Osteoblast (primary cell): ENCODE measurements at regions not wholly inside any gene's neighbourhood (a gene's known extent, or its start where the extent isn't known, plus 50 kb on each side); places are given as distances from the start of the nearest gene placed in this dataset.
"Not testable (repeated sequence)": the region's sequence is repeated elsewhere in the genome, so short reads cannot be mapped to it uniquely, and the experiment has no call there.

ENCODE experiments used
- DNase-seq: peaks from one replicate; pipeline ENCODE4 v3.0.0; 2011; ENCODE audit warnings: low spot score, mixed read lengths; ENCODE audit not compliant: insufficient read length; ENCODE audit errors: missing footprints
- H2AFZ ChIP-seq: 2 replicates; pipeline ENCODE4 v1.6.0; 2011; ENCODE audit warnings: mild to moderate bottlenecking, low read length
- H3K27ac ChIP-seq: 2 replicates; pipeline ENCODE4 v1.5.1; 2011; ENCODE audit warnings: mild to moderate bottlenecking, low read depth, low read length, moderate library complexity
- H3K27me3 ChIP-seq: 2 replicates; pipeline ENCODE4 v1.6.0; 2012; ENCODE audit warnings: mild to moderate bottlenecking, control low read depth, inconsistent platforms, low read length, moderate library complexity; ENCODE audit not compliant: insufficient read depth
- H3K36me3 ChIP-seq: 2 replicates; pipeline ENCODE4 v1.5.1; 2011; ENCODE audit warnings: mild to moderate bottlenecking, low read length, control low read depth, moderate library complexity; ENCODE audit not compliant: insufficient read depth
- H3K4me1 ChIP-seq: 2 replicates; pipeline ENCODE4 v1.5.1; 2011; ENCODE audit warnings: mild to moderate bottlenecking, low read length, control low read depth, moderate library complexity; ENCODE audit not compliant: insufficient read depth
- H3K4me2 ChIP-seq: 2 replicates; pipeline ENCODE4 v1.6.0; 2011; ENCODE audit warnings: mild to moderate bottlenecking, low read length; ENCODE audit not compliant: insufficient read depth
- H3K4me3 ChIP-seq: fragments of 200-600 bp; sonication (generic); 3 replicates; pipeline ENCODE4 v1.5.1; 2012; ENCODE audit warnings: mild to moderate bottlenecking, low read length, inconsistent platforms; ENCODE audit not compliant: insufficient read depth
- H3K79me2 ChIP-seq: 2 replicates; pipeline ENCODE4 v1.6.0; 2012; ENCODE audit warnings: mild to moderate bottlenecking, low read length, control low read depth, inconsistent platforms; ENCODE audit not compliant: insufficient read depth
- H3K9me3 ChIP-seq: 2 replicates; pipeline ENCODE4 v1.5.1; 2011; ENCODE audit warnings: low read depth, low read length, control low read depth
- H4K20me1 ChIP-seq: 2 replicates; pipeline ENCODE4 v1.6.0; 2012; ENCODE audit warnings: mild to moderate bottlenecking, low read length, control low read depth; ENCODE audit not compliant: insufficient read depth
- CTCF ChIP-seq: IDR thresholded peaks from 2 replicates; pipeline ENCODE4 v1.5.1; 2011; ENCODE audit warnings: mild to moderate bottlenecking, low read depth, low read length, moderate library complexity; ENCODE audit errors: extremely low read depth

GRCh38 chr1:148307583-148308185 lies 155.6 kb upstream of the NBPF11 start:
- no peak overlapping the region for H3K27ac ChIP-seq
- no peaks in the 10 kb centered on the region for H4K20me1 ChIP-seq
- H3K4me2 ChIP-seq = no peak overlapping the region
- H3K79me2 ChIP-seq = no peaks in the 10 kb centered on the region
- no peak overlapping the region for H2AFZ ChIP-seq
- peaks cover 57% of the 10 kb centered on the region for H3K27me3 ChIP-seq
- no peak overlapping the region for H3K4me3 ChIP-seq
- no peak for DNase-seq
- no peak for TF ChIP-seq CTCF
- H3K4me1 ChIP-seq = peaks cover 9% of the 10 kb centered on the region
- no peaks in the 10 kb centered on the region for H3K36me3 ChIP-seq
- no peaks in the 10 kb centered on the region for H3K9me3 ChIP-seq

DNA sequence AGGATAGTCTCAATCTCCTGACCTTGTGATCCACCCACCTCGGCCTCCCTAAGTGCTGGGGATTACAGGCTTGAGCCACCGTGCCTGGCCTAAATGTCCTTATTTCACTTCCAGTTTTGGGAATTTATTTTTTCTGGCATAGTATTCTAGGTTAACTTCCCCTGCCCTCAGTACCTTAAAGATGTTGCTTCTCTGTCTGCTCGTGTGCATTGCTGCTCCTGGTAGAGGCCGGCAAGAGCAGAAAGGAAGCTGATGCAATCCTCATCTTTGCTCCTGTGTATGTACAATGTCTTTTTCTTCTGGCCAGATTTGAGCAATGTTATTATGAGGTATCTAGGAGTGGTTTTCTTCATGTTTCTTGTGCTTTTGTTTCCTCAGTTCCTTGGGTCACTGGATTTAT lies 152.9 kb upstream of the NBPF11 start:
- H3K4me1 ChIP-seq, H3K36me3 ChIP-seq, H3K4me3 ChIP-seq, H3K79me2 ChIP-seq, H4K20me1 ChIP-seq, H3K27ac ChIP-seq, H2AFZ ChIP-seq, H3K9me3 ChIP-seq, DNase-seq, H3K4me2 ChIP-seq: not testable (repeated sequence)
- H3K27me3 ChIP-seq = peaks cover 30% of the 10 kb centered on the region

GRCh38 chr1:148302586-148303364 lies 150.7 kb upstream of the NBPF11 start:
- H3K27me3 ChIP-seq = peaks cover 11% of the 10 kb centered on the region
- not testable (repeated sequence) for DNase-seq, H4K20me1 ChIP-seq, H3K79me2 ChIP-seq, H3K9me3 ChIP-seq, H3K36me3 ChIP-seq, H3K27ac ChIP-seq, H3K4me1 ChIP-seq
- peak overlapping the region; percentile 69 for H3K4me2 ChIP-seq
- H3K4me3 ChIP-seq = peak overlapping the region; percentile 75
- H2AFZ ChIP-seq = peak overlapping the region; percentile 85

GRCh38 chr1:148297852-148298251 lies 145.8 kb upstream of the NBPF11 start:
- H2AFZ ChIP-seq, H3K9me3 ChIP-seq, H3K4me2 ChIP-seq, DNase-seq, H3K4me1 ChIP-seq, H3K27ac ChIP-seq, H3K4me3 ChIP-seq, H3K27me3 ChIP-seq, H4K20me1 ChIP-seq, H3K36me3 ChIP-seq, H3K79me2 ChIP-seq: not testable (repeated sequence)

DNA sequence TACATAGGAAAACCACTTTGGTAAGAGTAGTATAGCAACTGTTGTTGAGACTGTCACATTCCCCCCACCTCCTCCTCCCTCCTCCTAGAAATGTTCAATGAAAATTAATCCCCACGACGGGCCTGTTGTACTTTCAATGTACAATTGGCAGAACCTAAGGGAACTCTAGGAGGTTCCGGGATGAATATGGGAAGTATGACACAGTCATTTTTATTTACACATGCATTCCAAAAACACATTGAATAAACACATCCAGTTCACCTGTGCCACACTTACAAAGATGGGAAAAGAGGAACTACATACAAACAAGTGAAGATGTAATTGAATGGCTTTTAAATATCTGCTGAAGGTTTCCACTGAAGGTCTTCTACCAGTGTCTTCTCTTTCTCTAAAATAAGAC lies 144.4 kb upstream of the NBPF11 start:
- Histone ChIP-seq H3K4me2 (no peak overlapping the region), H3K36me3 (no peaks in the 10 kb centered on the region), H3K27ac (no peak overlapping the region), H2AFZ (no peak overlapping the region), H3K27me3 (peaks cover 3% of the 10 kb centered on the region), H4K20me1 (no peaks in the 10 kb centered on the region), H3K4me3 (no peak overlapping the region), H3K4me1 (no peaks in the 10 kb centered on the region), H3K79me2 (no peaks in the 10 kb centered on the region), H3K9me3 (no peaks in the 10 kb centered on the region)
- DNase-seq = peak; percentile 23
- TF ChIP-seq CTCF = no peak
